ENCODE measurements at regions not wholly inside any gene's neighbourhood (a gene's known extent, or its start where the extent isn't known, plus 50 kb on each side); places are given as distances from the start of the nearest gene placed in this dataset.

GRCh38 chr6:145271577-145271976 lies 463.7 kb downstream of the EPM2A start:
- POLR2A ChIA-PET = no interaction called here
- DNase-seq = no peak
- Histone ChIP-seq H3K4me1 (ENCODE audit: insufficient read depth, low read length) (no peaks in the 10 kb centered on the region), H3K4me3 (ENCODE audit: low read length) (no peak overlapping the region), H3K27me3 (ENCODE audit: insufficient read depth, low read length, poor library complexity, severe bottlenecking) (no peaks in the 10 kb centered on the region), H3K36me3 (ENCODE audit: insufficient read depth, low read length) (no peaks in the 10 kb centered on the region), H3K9me3 (ENCODE audit: low read length) (no peaks in the 10 kb centered on the region), H3K27ac (ENCODE audit: low read depth, low read length) (no peak overlapping the region)
- H3K36me3 Mint-ChIP-seq = no peaks in the 10 kb centered on the region
- H3K4me3 Mint-ChIP-seq = no peak overlapping the region
- H3K4me1 Mint-ChIP-seq = no peaks in the 10 kb centered on the region
- no peak overlapping the region for H3K27ac Mint-ChIP-seq
- H3K9me3 Mint-ChIP-seq = no peaks in the 10 kb centered on the region
- CTCF ChIA-PET = no interaction called here
- peaks cover 3 to 5% of the 10 kb centered on the region in 2 donors for H3K27me3 Mint-ChIP-seq

DNA sequence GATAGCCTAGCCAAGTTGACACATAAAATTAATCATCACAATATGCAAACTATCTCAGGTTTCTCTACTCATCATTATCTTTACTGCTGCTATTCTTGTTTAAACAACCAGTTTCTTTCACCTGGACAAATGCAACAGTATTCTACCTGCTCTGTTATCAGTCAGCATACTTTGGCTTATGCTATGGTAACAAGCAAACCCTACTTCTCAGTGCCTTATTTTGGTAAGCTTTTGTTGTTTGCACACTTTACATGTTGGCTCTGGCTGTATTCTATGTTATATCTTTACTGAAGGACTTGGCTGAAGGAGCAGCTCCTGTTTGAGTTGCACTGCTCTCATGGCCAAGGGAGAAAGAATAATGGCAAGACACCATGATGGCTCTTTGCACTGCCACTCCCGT lies 463.1 kb downstream of the EPM2A start:
- H3K4me3 ChIP-seq (ENCODE audit: low read length) = no peak overlapping the region
- CTCF ChIA-PET = no interaction called here
- no peaks in the 10 kb centered on the region for H3K9me3 Mint-ChIP-seq
- H3K4me3 Mint-ChIP-seq = no peak overlapping the region
- H3K9me3 ChIP-seq (ENCODE audit: low read length) = no peaks in the 10 kb centered on the region
- no peaks in the 10 kb centered on the region for H3K4me1 ChIP-seq (ENCODE audit: insufficient read depth, low read length)
- H3K27me3 Mint-ChIP-seq = peaks cover 3 to 5% of the 10 kb centered on the region in 2 donors
- H3K36me3 Mint-ChIP-seq = no peaks in the 10 kb centered on the region
- H3K27ac ChIP-seq (ENCODE audit: low read depth, low read length) = no peak overlapping the region
- no peak for DNase-seq
- H3K27me3 ChIP-seq (ENCODE audit: insufficient read depth, low read length, poor library complexity, severe bottlenecking) = no peaks in the 10 kb centered on the region
- H3K36me3 ChIP-seq (ENCODE audit: insufficient read depth, low read length) = no peaks in the 10 kb centered on the region
- no peaks in the 10 kb centered on the region for H3K4me1 Mint-ChIP-seq
- POLR2A ChIA-PET = no interaction called here
- no peak overlapping the region for H3K27ac Mint-ChIP-seq

DNA sequence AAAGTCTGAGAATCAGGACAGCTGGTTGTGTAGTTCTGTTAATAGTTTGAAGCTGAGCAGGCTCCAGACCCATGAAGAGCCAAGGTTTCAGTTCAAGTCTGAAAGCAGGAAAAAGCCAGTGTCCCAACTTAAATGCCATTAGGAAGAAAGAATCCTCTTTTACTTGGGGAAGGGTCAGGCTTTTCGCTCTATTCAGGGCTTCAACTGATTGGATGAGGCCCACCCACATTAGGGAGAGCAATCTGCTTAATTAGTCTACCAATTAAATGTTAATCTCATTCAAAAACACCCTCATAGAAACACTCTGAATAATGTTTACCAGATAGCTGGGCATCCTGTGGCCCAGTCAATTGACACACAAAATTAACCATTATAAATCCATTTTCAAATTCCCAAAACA lies 462.2 kb downstream of the EPM2A start:
- Mint-ChIP-seq H3K27ac (no peak overlapping the region), H3K9me3 (no peaks in the 10 kb centered on the region), H3K27me3 (peaks cover 3 to 5% of the 10 kb centered on the region in 2 donors), H3K36me3 (no peaks in the 10 kb centered on the region), H3K4me1 (no peaks in the 10 kb centered on the region), H3K4me3 (no peak overlapping the region)
- Histone ChIP-seq H3K4me3 (ENCODE audit: low read length) (no peak overlapping the region), H3K27me3 (ENCODE audit: insufficient read depth, low read length, poor library complexity, severe bottlenecking) (no peaks in the 10 kb centered on the region), H3K27ac (ENCODE audit: low read depth, low read length) (no peak overlapping the region), H3K36me3 (ENCODE audit: insufficient read depth, low read length) (no peaks in the 10 kb centered on the region), H3K4me1 (ENCODE audit: insufficient read depth, low read length) (no peaks in the 10 kb centered on the region), H3K9me3 (ENCODE audit: low read length) (no peaks in the 10 kb centered on the region)
- CTCF ChIA-PET = no interaction called here
- no peak for DNase-seq
- POLR2A ChIA-PET = no interaction called here

- H3K4me1 Mint-ChIP-seq = no peaks in the 10 kb centered on the region
- H3K9me3 Mint-ChIP-seq = no peaks in the 10 kb centered on the region
- H3K27ac ChIP-seq (ENCODE audit: low read depth, low read length) = no peak overlapping the region
Measured at GRCh38 chr6:145274083-145274482, 461.2 kb downstream of the EPM2A start.

DNA sequence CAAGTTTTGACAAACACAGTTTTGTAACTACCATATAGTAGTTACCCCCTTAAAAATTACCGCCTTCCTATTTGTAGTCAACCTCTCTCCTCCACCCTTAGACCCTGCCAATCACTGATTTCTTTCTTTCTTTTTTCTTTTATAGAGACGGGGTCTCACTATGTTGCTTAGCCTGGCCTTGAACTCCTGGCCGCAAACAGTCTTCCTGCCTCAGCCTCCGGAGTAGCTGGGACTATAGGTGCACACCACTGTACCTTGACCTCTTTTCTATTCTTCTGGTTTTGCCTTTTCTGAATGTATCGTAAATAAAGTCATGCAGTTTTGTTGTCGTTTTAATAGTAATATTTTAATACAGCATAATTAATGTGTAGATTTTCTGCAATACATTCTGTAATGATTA lies 460.3 kb downstream of the EPM2A start:
- DNase-seq = no peak
- no peak overlapping the region for H3K27ac Mint-ChIP-seq
- ChIA-PET CTCF (no interaction called here), POLR2A (no interaction called here)
- H3K4me1 Mint-ChIP-seq = no peaks in the 10 kb centered on the region
- H3K9me3 Mint-ChIP-seq = no peaks in the 10 kb centered on the region
- H3K4me1 ChIP-seq (ENCODE audit: insufficient read depth, low read length) = no peaks in the 10 kb centered on the region
- no peaks in the 10 kb centered on the region for H3K36me3 Mint-ChIP-seq
- no peak overlapping the region for H3K4me3 Mint-ChIP-seq
- H3K27me3 Mint-ChIP-seq = peaks cover 0 to 3% of the 10 kb centered on the region in 2 donors
- H3K27ac ChIP-seq (ENCODE audit: low read depth, low read length) = no peak overlapping the region
- H3K36me3 ChIP-seq (ENCODE audit: insufficient read depth, low read length) = no peaks in the 10 kb centered on the region
- H3K4me3 ChIP-seq (ENCODE audit: low read length) = no peak overlapping the region
- H3K27me3 ChIP-seq (ENCODE audit: insufficient read depth, low read length, poor library complexity, severe bottlenecking) = no peaks in the 10 kb centered on the region
- H3K9me3 ChIP-seq (ENCODE audit: low read length) = no peaks in the 10 kb centered on the region

More at GRCh38 chr6:145274083-145274482, 461.2 kb downstream of the EPM2A start:
- Mint-ChIP-seq H3K27me3 (peaks cover 3 to 5% of the 10 kb centered on the region in 2 donors), H3K4me3 (no peak overlapping the region), H3K27ac (no peak overlapping the region), H3K36me3 (no peaks in the 10 kb centered on the region)
- H3K4me1 ChIP-seq (ENCODE audit: insufficient read depth, low read length) = no peaks in the 10 kb centered on the region
- no peak overlapping the region for H3K4me3 ChIP-seq (ENCODE audit: low read length)
- DNase-seq = no peak
- CTCF ChIA-PET = no interaction called here
- no peaks in the 10 kb centered on the region for H3K36me3 ChIP-seq (ENCODE audit: insufficient read depth, low read length)
- no peaks in the 10 kb centered on the region for H3K27me3 ChIP-seq (ENCODE audit: insufficient read depth, low read length, poor library complexity, severe bottlenecking)
- H3K9me3 ChIP-seq (ENCODE audit: low read length) = no peaks in the 10 kb centered on the region
- POLR2A ChIA-PET = no interaction called here

- no peaks in the 10 kb centered on the region for H3K27me3 ChIP-seq (ENCODE audit: insufficient read depth, low read length, poor library complexity, severe bottlenecking)
- no peaks in the 10 kb centered on the region for H3K36me3 ChIP-seq (ENCODE audit: insufficient read depth, low read length)
- Mint-ChIP-seq H3K36me3 (no peaks in the 10 kb centered on the region), H3K9me3 (peaks cover 0 to 2% (median 0%) of the 10 kb centered on the region in 5 donors), H3K4me3 (no peak overlapping the region), H3K27me3 (peaks cover 0 to 2% of the 10 kb centered on the region in 2 donors), H3K27ac (no peak overlapping the region), H3K4me1 (no peaks in the 10 kb centered on the region)
- no peaks in the 10 kb centered on the region for H3K9me3 ChIP-seq (ENCODE audit: low read length)
- ChIA-PET POLR2A (no interaction called here), CTCF (interaction anchor here (0.6 kb wide), 1 partner anchor 66 kb away, joined by 3 read pairs; no protein-coding TSS in a partner anchor)
- no peaks in the 10 kb centered on the region for H3K4me1 ChIP-seq (ENCODE audit: insufficient read depth, low read length)
- no peak for DNase-seq
- no peak overlapping the region for H3K4me3 ChIP-seq (ENCODE audit: low read length)
- H3K27ac ChIP-seq (ENCODE audit: low read depth, low read length) = no peak overlapping the region
Measured at GRCh38 chr6:145275787-145276186, 459.5 kb downstream of the EPM2A start.

DNA sequence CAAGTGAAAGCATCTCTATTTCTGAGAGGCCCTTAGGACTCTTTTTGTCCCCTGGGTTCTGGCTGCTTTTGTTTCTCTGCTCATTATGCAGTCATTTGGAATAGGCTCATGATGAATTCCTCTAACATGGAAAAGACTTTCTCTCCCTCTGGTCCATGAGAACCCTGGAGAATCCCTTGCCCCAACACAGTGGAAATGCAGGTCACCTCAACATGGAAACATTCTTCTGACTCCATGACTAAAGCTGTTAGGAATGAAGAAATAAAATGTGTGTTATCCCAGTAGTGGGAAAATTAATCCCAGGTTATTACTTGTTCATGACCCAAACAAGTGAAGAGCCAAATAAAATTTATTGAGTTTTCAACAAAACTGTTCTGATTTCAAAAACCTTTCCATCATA lies 458.6 kb downstream of the EPM2A start:
- H3K4me1 Mint-ChIP-seq = no peaks in the 10 kb centered on the region

GRCh38 chr6:145277358-145278086 lies 457.8 kb downstream of the EPM2A start:
- Mint-ChIP-seq H3K4me1 (no peaks in the 10 kb centered on the region), H3K9me3 (peaks cover 0 to 2% (median 0%) of the 10 kb centered on the region in 5 donors), H3K4me3 (no peak overlapping the region), H3K27me3 (peaks cover 2 to 3% of the 10 kb centered on the region in 2 donors), H3K27ac (no peak overlapping the region), H3K36me3 (no peaks in the 10 kb centered on the region)
- ChIA-PET POLR2A (no interaction called here), CTCF (no interaction called here)
- H3K4me1 ChIP-seq (ENCODE audit: insufficient read depth, low read length) = no peaks in the 10 kb centered on the region
- DNase-seq = no peak
- H3K4me3 ChIP-seq (ENCODE audit: low read length) = no peak overlapping the region
- H3K27me3 ChIP-seq (ENCODE audit: insufficient read depth, low read length, poor library complexity, severe bottlenecking) = no peaks in the 10 kb centered on the region
- H3K27ac ChIP-seq (ENCODE audit: low read depth, low read length) = no peak overlapping the region
- H3K36me3 ChIP-seq (ENCODE audit: insufficient read depth, low read length) = no peaks in the 10 kb centered on the region
- H3K9me3 ChIP-seq (ENCODE audit: low read length) = no peaks in the 10 kb centered on the region

More for the DNA sequence above, 458.6 kb downstream of the EPM2A start:
- no peak overlapping the region for H3K4me3 Mint-ChIP-seq
- no peak overlapping the region for H3K4me3 ChIP-seq (ENCODE audit: low read length)
- H3K36me3 Mint-ChIP-seq = no peaks in the 10 kb centered on the region
- no peaks in the 10 kb centered on the region for H3K9me3 ChIP-seq (ENCODE audit: low read length)
- H3K36me3 ChIP-seq (ENCODE audit: insufficient read depth, low read length) = no peaks in the 10 kb centered on the region
- POLR2A ChIA-PET = no interaction called here
- CTCF ChIA-PET = no interaction called here
- no peak overlapping the region for H3K27ac ChIP-seq (ENCODE audit: low read depth, low read length)
- H3K9me3 Mint-ChIP-seq = peaks cover 0 to 2% (median 0%) of the 10 kb centered on the region in 5 donors
- no peaks in the 10 kb centered on the region for H3K27me3 ChIP-seq (ENCODE audit: insufficient read depth, low read length, poor library complexity, severe bottlenecking)
- no peak overlapping the region for H3K27ac Mint-ChIP-seq
- H3K4me1 ChIP-seq (ENCODE audit: insufficient read depth, low read length) = no peaks in the 10 kb centered on the region
- peaks cover 0 to 2% of the 10 kb centered on the region in 2 donors for H3K27me3 Mint-ChIP-seq
- DNase-seq = no peak

Data from CD8-positive, alpha-beta memory T cell (primary cell).